Fibroblast of skin of left quadriceps (primary cell): ENCODE measurements at regions not wholly inside any gene's neighbourhood (a gene's known extent, or its start where the extent isn't known, plus 50 kb on each side); places are given as distances from the start of the nearest gene placed in this dataset.

Experiments used
- DNase-seq, 2 experiments: peaks; one replicate each; pipeline ENCODE4 v3.0.0-alpha.2; 2013; ENCODE audit warnings: low read depth in 2 of 2

DNA sequence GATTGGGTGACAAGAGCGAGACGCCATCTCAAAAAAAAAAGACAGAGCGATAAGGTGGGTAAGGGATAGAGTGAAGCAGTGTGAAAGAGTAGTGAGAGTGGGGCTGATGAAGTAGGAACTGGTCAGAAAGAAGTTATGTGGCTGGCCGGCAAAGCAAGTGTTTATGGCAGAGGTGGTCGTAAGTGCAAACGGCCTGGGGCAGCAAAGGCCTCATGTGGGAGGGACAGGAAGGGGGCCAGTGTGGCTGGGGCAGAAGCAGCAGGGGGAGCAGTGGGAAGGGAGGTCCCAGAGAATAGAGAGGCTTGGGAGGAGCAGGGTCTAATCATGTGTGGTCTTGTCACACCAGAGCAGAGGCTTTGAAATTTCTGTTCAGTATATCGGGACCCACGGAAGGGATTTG, 186.2 kb downstream of the HS3ST3B1 start:
- DNase-seq: no peak

GRCh38 chr17:14482715-14483114, 181.8 kb downstream of the HS3ST3B1 start:
- DNase-seq: no peak

DNA sequence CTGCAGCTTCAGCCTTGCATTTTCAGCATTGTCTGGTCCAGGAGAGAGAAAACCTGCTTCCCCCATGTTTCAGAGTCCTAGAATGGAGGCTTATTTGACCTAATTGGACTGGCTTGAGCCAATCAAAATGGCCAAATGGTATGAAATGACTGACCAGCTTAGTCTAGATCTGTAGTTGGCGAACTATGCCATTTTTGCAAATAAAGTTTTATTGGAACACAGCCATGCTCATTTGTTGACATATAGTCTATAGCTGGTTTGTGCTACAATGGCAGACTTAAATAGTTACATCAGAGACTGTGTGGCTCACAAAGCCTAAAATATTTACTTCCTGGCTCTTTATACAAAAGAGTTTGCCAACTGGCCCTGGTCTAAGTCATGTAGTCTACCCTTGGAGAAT, 180.8 kb downstream of the HS3ST3B1 start:
- no peak for DNase-seq

- no peak for DNase-seq
Observed at GRCh38 chr17:14474591-14474990, 173.7 kb downstream of the HS3ST3B1 start.

- peak; percentile 29 to 47 for DNase-seq
Observed at GRCh38 chr17:14471052-14471451, 170.2 kb downstream of the HS3ST3B1 start.

DNA sequence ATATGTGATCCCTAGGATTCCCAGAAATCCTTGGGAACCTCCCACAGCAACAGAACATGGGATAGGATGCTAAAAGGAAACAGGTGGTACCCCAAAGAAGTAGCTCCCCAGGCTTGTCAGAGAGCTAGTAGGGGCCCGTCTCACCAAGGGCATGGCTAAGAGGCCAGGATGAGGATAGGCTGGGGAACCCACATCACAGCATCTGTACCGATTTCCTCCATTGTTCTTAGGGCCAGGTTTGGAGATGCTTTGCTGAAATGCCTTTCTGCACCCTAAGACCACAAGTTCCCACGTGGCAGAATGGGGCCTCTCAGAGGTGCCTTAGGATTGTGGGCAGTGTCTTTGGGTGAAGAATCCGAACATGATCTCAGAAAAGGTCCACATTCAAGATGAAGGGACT, 169.5 kb downstream of the HS3ST3B1 start:
- DNase-seq: no peak

- no peak for DNase-seq
Observed at GRCh38 chr17:14469971-14470370, 169.1 kb downstream of the HS3ST3B1 start.

DNA sequence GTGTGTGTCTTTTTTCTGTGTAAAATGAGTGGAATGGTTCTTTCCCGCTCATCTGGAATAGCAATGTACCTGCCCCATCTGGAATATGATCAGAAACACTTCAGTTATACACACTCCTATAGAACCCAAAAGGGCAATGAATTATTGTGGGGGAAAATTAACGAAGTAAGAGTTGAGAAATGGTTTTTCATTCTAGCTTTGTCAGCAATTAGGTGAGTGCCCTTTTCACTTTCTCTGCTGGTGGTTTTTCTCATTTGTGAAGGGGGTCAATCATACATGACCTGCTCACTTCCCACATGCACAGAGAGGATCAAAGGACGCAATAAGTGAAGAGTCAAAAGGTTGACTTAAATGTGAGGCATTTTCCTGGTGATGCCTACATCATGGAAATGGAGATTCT, 168.0 kb downstream of the HS3ST3B1 start:
- no peak for DNase-seq

GRCh38 chr17:14461227-14461548, 160.3 kb downstream of the HS3ST3B1 start:
- no peak for DNase-seq

GRCh38 chr17:14460516-14461226, 159.8 kb downstream of the HS3ST3B1 start:
- no peak for DNase-seq

GRCh38 chr17:14459955-14460354, 159.1 kb downstream of the HS3ST3B1 start:
- DNase-seq: no peak

DNA sequence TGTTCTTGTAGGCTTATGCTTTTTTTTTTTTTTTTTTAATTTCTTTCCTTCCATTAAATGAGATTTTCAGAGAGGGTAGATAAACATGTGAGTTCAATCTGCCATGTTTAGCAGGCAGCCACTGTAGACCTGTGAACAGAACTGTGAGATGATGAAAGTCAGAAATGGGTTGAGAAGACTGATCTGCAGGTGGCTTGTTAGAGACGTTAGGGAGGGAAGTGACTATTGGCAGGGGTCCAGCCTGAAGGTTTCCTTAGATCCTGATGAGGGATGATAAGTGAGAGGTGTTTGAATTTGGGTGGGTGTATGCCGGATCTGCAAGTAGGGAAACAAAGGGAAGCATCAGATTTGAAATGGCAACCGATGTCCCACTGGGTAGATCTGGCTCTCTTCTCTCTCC, 157.8 kb downstream of the HS3ST3B1 start:
- no peak for DNase-seq

DNA sequence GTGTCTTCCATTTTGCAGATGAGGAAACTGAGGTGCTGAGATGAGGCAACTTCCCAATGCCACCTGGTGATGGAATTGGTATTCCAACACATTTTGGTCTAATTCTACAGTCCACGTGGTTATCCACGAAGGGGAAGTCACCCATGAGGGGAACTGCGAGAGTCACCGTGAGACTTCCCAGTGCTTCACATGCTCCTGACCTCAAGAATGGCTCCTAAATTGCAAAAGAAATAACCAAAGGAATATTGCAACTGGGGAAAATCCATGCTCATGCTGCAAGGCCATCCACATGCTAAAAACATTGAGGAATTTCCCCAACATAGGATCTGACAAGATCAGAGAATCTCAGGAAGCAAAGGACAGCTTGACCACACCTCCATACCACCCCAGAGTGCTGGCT, 153.9 kb downstream of the HS3ST3B1 start:
- DNase-seq: no peak

GRCh38 chr17:14452856-14453255, 152.0 kb downstream of the HS3ST3B1 start:
- DNase-seq: no peak

DNA sequence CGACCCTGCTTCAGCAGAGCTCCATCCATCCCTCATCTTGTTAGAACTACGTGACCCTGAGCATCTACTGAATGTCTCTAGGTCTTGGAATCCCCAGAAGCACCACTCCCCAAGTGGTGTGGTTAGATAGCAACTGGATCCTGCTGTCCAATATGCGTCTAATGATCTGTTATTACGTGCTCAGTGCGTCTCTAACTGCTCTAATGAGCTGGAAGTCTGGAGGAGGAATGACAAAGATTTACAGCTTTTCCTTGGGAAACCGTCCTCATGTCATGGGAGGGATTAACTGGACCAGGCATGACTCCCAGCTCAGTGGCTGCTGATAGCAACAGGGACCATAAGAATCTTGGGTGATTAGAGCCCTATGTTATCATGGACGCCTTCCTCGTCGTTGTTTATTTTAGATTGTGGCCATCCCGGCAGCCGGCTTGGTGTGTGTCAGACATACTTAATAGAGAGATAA, 150.9 kb downstream of the HS3ST3B1 start:
- no peak for DNase-seq

GRCh38 chr17:14448818-14449217, 147.9 kb downstream of the HS3ST3B1 start:
- no peak for DNase-seq

- no peak for DNase-seq
Observed at GRCh38 chr17:14446825-14447224, 145.9 kb downstream of the HS3ST3B1 start.

DNA sequence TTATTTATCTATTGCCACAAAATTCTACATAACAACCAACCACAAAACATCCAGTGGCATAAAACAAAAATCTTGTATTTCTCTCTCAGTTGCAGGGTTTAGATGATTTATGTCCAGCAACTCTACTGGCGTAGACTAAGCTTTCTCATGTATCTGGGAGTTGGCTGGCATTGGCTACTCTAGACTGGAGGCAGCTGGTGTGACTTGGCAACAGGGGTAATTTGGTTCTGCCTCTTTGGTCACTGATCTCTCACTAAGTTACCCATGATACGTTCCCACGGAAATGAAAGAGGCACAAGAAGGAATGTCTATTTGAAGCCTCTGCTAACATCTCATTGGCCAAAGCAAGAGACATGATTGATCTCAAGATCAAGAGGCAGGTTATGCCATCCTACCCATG, 144.0 kb downstream of the HS3ST3B1 start:
- DNase-seq: no peak

DNA sequence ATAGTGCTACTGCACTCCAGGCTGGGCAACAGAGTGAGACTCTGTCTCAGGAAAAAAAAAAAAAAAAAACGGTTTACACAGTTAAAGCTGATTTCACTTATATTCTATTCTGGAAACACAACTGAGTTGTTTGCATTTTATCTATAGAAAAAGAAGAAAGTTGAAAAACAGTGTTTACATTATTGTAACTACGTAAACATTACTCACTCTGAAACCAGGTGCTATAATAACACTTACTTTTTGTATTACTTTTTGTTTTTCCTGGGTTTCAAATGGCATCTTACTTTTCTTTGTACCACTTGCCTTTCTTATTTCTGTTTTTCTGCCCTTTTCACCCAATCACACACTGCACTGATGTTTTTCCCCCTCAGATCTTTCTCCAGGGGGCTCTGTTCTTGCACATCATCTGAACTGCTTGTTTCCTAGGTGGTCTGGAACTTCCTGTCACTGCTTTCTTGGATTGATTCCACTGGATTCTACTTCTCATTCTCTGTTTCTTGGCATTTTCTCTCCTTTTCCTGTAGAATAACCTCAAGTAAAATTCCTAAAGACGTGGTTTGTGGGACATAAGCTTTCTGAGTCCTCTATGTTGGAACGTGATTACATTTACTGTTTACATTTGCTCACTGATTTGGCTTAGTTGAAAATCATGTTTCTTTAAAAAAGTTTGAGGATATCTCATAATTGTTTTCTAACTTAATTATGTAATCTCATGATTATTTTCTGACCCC, 142.1 kb downstream of the HS3ST3B1 start:
- no peak for DNase-seq

GRCh38 chr17:14437176-14437575, 136.3 kb downstream of the HS3ST3B1 start:
- DNase-seq: no peak

DNA sequence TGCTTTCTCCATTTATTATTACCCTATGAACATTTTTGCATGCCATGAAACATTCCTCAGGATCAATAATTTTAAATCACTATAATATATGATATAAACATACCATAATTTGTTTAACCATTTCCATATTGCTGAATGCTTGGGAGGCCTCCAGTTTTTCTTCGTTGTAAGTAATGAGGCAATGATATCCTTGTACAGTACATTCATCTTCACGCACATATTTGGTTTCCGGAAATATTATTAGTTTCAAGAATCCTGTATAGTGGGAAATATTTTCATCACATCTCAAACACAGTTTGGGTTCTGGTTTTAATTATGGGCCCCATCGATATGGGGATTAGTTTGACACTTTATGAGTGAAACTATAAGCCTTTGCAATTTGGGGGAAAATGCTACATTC, 135.4 kb downstream of the HS3ST3B1 start:
- peak; percentile 80 to 82 for DNase-seq

DNA sequence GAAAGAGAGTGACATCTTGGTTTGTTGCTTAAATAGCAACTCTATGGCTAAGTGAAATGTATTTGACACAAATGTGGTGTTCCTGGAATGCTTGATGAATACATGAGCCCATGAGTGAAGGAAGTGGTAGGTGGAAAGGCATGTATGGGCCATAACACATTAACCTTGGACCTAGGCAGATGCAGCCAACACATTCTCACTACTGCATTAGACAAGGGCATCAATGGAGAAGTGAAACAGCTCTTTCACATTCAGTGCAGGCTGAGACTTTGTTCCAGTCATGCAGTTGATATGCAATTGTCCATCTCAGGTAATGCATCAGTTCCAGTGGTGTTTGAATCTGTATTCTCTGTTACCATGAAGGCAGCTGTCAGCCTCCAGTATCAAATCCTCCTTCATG, 133.6 kb downstream of the HS3ST3B1 start:
- DNase-seq: no peak

DNA sequence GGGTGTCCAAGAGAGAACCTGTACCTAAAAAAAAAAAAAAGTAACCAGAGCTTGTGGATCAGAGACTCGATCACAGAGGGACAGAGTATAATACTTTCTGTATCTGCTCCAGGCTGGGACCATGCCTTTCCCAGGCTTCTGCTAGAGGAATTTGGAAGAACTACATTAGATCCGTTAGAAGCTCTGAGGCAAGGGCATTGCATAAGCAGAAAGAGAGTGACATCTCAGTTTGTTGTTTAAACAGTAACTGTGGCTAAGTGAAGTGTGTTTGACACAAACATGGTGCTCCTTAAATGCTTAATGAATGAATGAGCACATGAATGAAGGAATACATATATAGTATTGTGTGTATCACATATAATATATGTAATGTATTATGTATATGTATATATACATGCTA, 131.2 kb downstream of the HS3ST3B1 start:
- no peak for DNase-seq

DNA sequence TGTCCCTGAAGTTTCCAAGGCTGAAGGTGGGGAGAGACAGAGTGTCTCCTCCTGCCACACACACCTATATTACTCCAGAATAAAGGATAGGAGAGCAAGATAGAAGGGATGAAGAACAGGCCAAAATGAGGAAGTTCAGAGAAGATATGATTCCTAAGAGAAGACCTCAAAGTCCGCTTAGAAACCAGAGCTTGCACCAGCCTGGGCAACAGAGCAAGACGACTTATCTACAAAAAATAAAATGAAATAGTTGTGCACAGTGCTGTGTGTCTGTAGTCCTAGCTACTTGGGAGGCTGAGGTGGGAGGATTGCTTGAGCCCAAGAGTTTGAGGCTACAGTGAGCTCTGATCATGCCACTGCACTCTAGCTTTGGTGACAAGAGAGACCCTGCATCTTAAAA, 128.2 kb downstream of the HS3ST3B1 start:
- no peak for DNase-seq
